K562 (cell line): ENCODE measurements at regions not wholly inside any gene's neighbourhood (a gene's known extent, or its start where the extent isn't known, plus 50 kb on each side); places are given as distances from the start of the nearest gene placed in this dataset.

ENCODE experiments used
- ATAC-seq: fragments of 200-7000 bp; cut with Tn5 transposase; 3 replicates; pipeline ENCODE4 v1.9.1; 2020; ENCODE audit warnings: moderate library complexity
- BruUV-seq: library from RNA; stranded (reverse); fragments of 400-500 nt; replicated peaks from 2 replicates; lab custom pipeline; 2021; lab: Mats Ljungman, UMichigan
- CTCF ChIA-PET: fragments of 300-600 bp; formaldehyde crosslinking; extraction: SDS; loops from one replicate; lab custom pipeline; 2021; ENCODE audit warnings: low intra/inter-chr PET ratio; lab: Yijun Ruan, JAX
- POLR2A ChIA-PET: fragments of 300-600, 350-650 bp; sonication (Branson Sonifier 250); formaldehyde crosslinking; extraction: SDS; loops from one replicate; lab custom pipeline; 2021; ENCODE audit warnings: antibody characterized with exemption, inconsistent platforms; lab: Yijun Ruan, JAX
- DNase-seq, 4 experiments: peaks; one replicate each; pipeline versions ENCODE4 v3.0.0 to v3.0.0-alpha.2; 2011 to 2018; ENCODE audit warnings: low spot score in 3 of 4, mixed read lengths in 3 of 4; ENCODE audit errors: extremely low read depth in 1 of 4
- FAIRE-seq: peaks from 2 replicates; lab custom pipeline; 2011; peaks lifted over from hg19 to GRCh38; lab: Jason Lieb, UNC
- H2AFZ ChIP-seq: 2 replicates; pipeline ENCODE4 v1.6.0; 2011; ENCODE audit warnings: low read depth, low read length, control low read depth, inconsistent platforms
- H3K27ac ChIP-seq: fragments of 200-600 bp; 3 replicates; pipeline ENCODE4 v1.8.0; 2011; ENCODE audit warnings: low read depth, mild to moderate bottlenecking, control low read depth, inconsistent platforms, low read length, moderate library complexity, mixed read lengths; ENCODE audit errors: extremely low read depth
- H3K27me3 ChIP-seq, 2 experiments: fragments of 300-600 bp in 1 of 2; 2 replicates in 1 of 2; 3 replicates in 1 of 2; pipeline versions ENCODE4 v1.6.0 to v1.8.0; 2011; ENCODE audit warnings: inconsistent platforms in 2 of 2, low read length in 2 of 2, mild to moderate bottlenecking in 1 of 2, mixed read lengths in 1 of 2, moderate library complexity in 1 of 2; ENCODE audit not compliant: control insufficient read depth in 2 of 2, insufficient read depth in 2 of 2
- H3K36me3 ChIP-seq: fragments of 300-600 bp; 3 replicates; pipeline ENCODE4 v1.8.0; 2011; ENCODE audit warnings: mild to moderate bottlenecking, low read length, inconsistent platforms; ENCODE audit not compliant: control insufficient read depth, insufficient read depth
- H3K4me1 ChIP-seq, 2 experiments: fragments of 200-600 bp in 1 of 2; replicated peaks in 1 of 2; 2 replicates in 1 of 2; 3 replicates in 1 of 2; pipeline versions ENCODE4 v1.5.1 to v1.8.0; 2011; ENCODE audit warnings: inconsistent platforms in 2 of 2, low read length in 2 of 2, mild to moderate bottlenecking in 1 of 2, mixed read lengths in 1 of 2, moderate library complexity in 1 of 2; ENCODE audit not compliant: control insufficient read depth in 2 of 2, insufficient read depth in 2 of 2
- H3K4me2 ChIP-seq: 2 replicates; pipeline ENCODE4 v1.6.1; 2011; ENCODE audit warnings: low read length, control low read depth, inconsistent platforms, mixed read lengths; ENCODE audit not compliant: insufficient read depth
- H3K4me3 ChIP-seq: fragments of 200-600 bp; sonication (generic), shearing (Covaris generic); 2 replicates; pipeline ENCODE4 v1.5.1; 2016; ENCODE audit warnings: control low read depth, inconsistent platforms
- H3K79me2 ChIP-seq: fragments of 200-600 bp; 3 replicates; pipeline ENCODE4 v1.8.0; 2011; ENCODE audit warnings: low read length, inconsistent platforms; ENCODE audit not compliant: control insufficient read depth, insufficient read depth
- H3K9ac ChIP-seq, 2 experiments: 2 replicates each; pipeline versions ENCODE4 v1.6.0 to v1.6.1; 2011; ENCODE audit warnings: low read depth in 2 of 2, low read length in 2 of 2, control low read depth in 1 of 2, inconsistent platforms in 1 of 2, mild to moderate bottlenecking in 1 of 2, mixed read lengths in 1 of 2; ENCODE audit not compliant: insufficient read depth in 1 of 2
- H3K9me1 ChIP-seq: one replicate; pipeline ENCODE4 v1.6.0; 2011; ENCODE audit warnings: inconsistent platforms, mild to moderate bottlenecking, low read length, moderate library complexity; ENCODE audit not compliant: control insufficient read depth, insufficient read depth
- H3K9me3 ChIP-seq: replicated peaks from 2 replicates; pipeline ENCODE4 v1.5.1; 2011; ENCODE audit warnings: low read depth, low read length, inconsistent platforms; ENCODE audit not compliant: control insufficient read depth, insufficient read depth
- H4K20me1 ChIP-seq: replicated peaks from 2 replicates; pipeline ENCODE4 v1.6.1; 2011; ENCODE audit warnings: low read length, inconsistent platforms, mixed read lengths; ENCODE audit not compliant: control insufficient read depth, insufficient read depth
- HDAC3 ChIP-seq: fragments of 450-650 bp; IDR thresholded peaks from 2 replicates; pipeline ENCODE4 v1.6.1; 2018; ENCODE audit warnings: borderline replicate concordance, mild to moderate bottlenecking, moderate library complexity; ENCODE audit not compliant: partially characterized antibody
- NUFIP1 ChIP-seq: fragments of 450-650 bp; IDR thresholded peaks from 2 replicates; pipeline ENCODE4 v1.6.1; 2018; ENCODE audit not compliant: partially characterized antibody
- RCOR1 ChIP-seq, 2 experiments: IDR thresholded peaks; 2 replicates each; pipeline ENCODE4 v1.6.1; 2012; ENCODE audit warnings: low read depth in 2 of 2, low read length in 2 of 2, borderline replicate concordance in 1 of 2, improper control_type of control experiment in 1 of 2
- SREBF1 ChIP-seq: fragments of 150-350 bp; IDR thresholded peaks from 2 replicates; pipeline ENCODE4 v1.6.1; 2014; ENCODE audit warnings: antibody characterized with exemption, low read depth, low read length, borderline replicate concordance
- U2AF2 ChIP-seq: fragments of 200-400 bp; formaldehyde crosslinking; optimal IDR thresholded peaks from 2 replicates; pipeline ENCODE3; 2017; ENCODE audit warnings: low read depth, mild to moderate bottlenecking, low read length
- ZNF311 ChIP-seq: fragments of 250-450 bp; sonication (Bioruptor Pico); IDR thresholded peaks from 2 replicates; pipeline ENCODE4 v1.4.0; 2020; ENCODE audit warnings: mild to moderate bottlenecking, moderate library complexity
- ZNF696 ChIP-seq: fragments of 250-450 bp; sonication (Bioruptor Pico); conservative IDR thresholded peaks from 2 replicates; pipeline ENCODE4 v1.4.0; 2020; ENCODE audit warnings: mild to moderate bottlenecking, moderate library complexity
- in situ Hi-C: fragments of 300-500 bp; cut with MboI; formaldehyde crosslinking; loops from 4 replicates; pipeline ENCODE4 v1.15.0; 2018; ENCODE audit warnings: inconsistent platforms, mixed read lengths
- intact Hi-C: fragments of 100-400 bp; cut with micrococcal nuclease; formaldehyde crosslinking; loops from 2 replicates; pipeline ENCODE4 v1.14.2; 2022
- TF ChIP-seq, protein P1 (sequence below): fragments of 200-600 bp; sonication (generic); IDR thresholded peaks from one replicate; pipeline ENCODE4 v1.6.1; 2012; ENCODE audit warnings: mild to moderate bottlenecking, low read depth, low read length, inconsistent platforms

DNA sequence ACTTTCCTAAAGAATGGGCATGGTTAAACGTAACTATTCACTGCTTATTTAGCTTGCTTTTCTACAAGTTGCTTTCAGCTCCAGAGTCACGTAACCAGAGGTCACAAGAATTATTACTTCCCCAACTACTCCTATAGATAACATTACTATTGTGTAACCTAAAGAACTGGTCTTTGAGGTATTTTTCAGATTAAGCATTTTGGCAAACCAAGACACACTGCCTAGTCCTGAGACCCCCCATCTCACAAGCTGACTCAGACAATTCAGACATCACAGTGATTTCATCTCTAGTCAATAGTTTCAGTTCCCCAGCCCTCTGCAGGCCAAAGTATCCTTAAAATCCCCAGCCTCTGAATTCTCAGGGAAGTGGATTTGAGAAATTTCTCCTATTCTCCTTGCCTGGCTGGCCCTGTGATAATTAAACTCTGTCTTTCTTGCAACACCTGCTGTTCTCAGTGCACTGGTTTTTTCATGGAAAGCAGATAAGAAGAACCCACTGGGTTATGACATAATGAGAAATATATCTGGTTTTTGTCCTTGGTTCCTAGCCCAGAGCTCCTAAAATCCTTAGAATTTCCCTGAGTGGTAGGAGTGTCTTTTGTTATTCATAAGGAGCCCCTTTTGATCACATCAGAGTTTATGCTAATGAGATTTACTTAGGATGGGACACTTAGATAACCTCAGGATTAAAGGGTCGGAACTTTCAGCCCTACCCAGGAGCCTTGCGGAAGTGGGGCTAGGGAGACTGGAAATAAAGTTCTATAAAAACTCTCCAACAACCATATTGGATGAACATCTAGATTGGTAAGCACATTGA is 1310.8 kb upstream of the CHAC2 start (continued):
- TF ChIP-seq NUFIP1: no peak
- TF ChIP-seq U2AF2: no peak
- no peak for TF ChIP-seq ZNF311 (CRISPR knock-in tag)
- TF ChIP-seq HDAC3: no peak
- TF ChIP-seq SREBF1: no peak
- no peak for TF ChIP-seq RCOR1 (IDR thresholded peaks at IDR 0.05; ENCODE audit: borderline replicate concordance in 1 of 2, low read depth in 2 of 2, low read length in 2 of 2)
- TF ChIP-seq ZNF696: no peak
- TF ChIP-seq, all 486 proteins: peak for 0

DNA sequence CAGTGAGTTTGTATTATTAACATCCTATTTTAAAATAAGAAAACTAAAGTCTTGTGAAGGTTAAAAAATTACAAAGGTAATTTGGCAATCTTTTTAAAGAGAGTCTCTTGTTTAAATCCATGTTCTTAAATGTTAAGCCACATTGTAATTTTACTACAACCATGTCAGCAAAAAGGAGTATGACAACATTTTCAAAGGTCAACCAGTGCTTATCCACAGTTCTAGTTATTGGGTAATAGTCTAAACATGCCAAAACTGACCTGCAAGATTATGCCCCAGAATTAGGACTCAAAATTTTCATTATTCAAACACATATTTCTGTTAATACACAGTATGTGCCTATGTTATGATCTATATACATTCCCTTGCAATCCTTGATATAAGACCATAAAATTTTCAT is 1312.6 kb upstream of the CHAC2 start:
- intact Hi-C loops: no loop called here
- FAIRE-seq: no peak
- no TSS peak for BruUV-seq
- Histone ChIP-seq H3K9me1 (no peaks in the 10 kb centered on the region), H3K27ac (no peak overlapping the region), H3K9ac (no peak overlapping the region), H4K20me1 (no peaks in the 10 kb centered on the region), H3K4me2 (no peak overlapping the region), H3K79me2 (no peaks in the 10 kb centered on the region), H3K27me3 (no peaks in the 10 kb centered on the region), H3K4me1 (no peaks in the 10 kb centered on the region), H2AFZ (no peak overlapping the region), H3K36me3 (no peaks in the 10 kb centered on the region), H3K9me3 (no peaks in the 10 kb centered on the region; the same call in 1 of the 2 replicates), H3K4me3 (no peak overlapping the region)
- DNase-seq: no peak
- POLR2A ChIA-PET: no interaction called here
- CTCF ChIA-PET: no interaction called here
- in situ Hi-C loops: no loop called here
- no peak for ATAC-seq
- TF ChIP-seq, protein P1, sequence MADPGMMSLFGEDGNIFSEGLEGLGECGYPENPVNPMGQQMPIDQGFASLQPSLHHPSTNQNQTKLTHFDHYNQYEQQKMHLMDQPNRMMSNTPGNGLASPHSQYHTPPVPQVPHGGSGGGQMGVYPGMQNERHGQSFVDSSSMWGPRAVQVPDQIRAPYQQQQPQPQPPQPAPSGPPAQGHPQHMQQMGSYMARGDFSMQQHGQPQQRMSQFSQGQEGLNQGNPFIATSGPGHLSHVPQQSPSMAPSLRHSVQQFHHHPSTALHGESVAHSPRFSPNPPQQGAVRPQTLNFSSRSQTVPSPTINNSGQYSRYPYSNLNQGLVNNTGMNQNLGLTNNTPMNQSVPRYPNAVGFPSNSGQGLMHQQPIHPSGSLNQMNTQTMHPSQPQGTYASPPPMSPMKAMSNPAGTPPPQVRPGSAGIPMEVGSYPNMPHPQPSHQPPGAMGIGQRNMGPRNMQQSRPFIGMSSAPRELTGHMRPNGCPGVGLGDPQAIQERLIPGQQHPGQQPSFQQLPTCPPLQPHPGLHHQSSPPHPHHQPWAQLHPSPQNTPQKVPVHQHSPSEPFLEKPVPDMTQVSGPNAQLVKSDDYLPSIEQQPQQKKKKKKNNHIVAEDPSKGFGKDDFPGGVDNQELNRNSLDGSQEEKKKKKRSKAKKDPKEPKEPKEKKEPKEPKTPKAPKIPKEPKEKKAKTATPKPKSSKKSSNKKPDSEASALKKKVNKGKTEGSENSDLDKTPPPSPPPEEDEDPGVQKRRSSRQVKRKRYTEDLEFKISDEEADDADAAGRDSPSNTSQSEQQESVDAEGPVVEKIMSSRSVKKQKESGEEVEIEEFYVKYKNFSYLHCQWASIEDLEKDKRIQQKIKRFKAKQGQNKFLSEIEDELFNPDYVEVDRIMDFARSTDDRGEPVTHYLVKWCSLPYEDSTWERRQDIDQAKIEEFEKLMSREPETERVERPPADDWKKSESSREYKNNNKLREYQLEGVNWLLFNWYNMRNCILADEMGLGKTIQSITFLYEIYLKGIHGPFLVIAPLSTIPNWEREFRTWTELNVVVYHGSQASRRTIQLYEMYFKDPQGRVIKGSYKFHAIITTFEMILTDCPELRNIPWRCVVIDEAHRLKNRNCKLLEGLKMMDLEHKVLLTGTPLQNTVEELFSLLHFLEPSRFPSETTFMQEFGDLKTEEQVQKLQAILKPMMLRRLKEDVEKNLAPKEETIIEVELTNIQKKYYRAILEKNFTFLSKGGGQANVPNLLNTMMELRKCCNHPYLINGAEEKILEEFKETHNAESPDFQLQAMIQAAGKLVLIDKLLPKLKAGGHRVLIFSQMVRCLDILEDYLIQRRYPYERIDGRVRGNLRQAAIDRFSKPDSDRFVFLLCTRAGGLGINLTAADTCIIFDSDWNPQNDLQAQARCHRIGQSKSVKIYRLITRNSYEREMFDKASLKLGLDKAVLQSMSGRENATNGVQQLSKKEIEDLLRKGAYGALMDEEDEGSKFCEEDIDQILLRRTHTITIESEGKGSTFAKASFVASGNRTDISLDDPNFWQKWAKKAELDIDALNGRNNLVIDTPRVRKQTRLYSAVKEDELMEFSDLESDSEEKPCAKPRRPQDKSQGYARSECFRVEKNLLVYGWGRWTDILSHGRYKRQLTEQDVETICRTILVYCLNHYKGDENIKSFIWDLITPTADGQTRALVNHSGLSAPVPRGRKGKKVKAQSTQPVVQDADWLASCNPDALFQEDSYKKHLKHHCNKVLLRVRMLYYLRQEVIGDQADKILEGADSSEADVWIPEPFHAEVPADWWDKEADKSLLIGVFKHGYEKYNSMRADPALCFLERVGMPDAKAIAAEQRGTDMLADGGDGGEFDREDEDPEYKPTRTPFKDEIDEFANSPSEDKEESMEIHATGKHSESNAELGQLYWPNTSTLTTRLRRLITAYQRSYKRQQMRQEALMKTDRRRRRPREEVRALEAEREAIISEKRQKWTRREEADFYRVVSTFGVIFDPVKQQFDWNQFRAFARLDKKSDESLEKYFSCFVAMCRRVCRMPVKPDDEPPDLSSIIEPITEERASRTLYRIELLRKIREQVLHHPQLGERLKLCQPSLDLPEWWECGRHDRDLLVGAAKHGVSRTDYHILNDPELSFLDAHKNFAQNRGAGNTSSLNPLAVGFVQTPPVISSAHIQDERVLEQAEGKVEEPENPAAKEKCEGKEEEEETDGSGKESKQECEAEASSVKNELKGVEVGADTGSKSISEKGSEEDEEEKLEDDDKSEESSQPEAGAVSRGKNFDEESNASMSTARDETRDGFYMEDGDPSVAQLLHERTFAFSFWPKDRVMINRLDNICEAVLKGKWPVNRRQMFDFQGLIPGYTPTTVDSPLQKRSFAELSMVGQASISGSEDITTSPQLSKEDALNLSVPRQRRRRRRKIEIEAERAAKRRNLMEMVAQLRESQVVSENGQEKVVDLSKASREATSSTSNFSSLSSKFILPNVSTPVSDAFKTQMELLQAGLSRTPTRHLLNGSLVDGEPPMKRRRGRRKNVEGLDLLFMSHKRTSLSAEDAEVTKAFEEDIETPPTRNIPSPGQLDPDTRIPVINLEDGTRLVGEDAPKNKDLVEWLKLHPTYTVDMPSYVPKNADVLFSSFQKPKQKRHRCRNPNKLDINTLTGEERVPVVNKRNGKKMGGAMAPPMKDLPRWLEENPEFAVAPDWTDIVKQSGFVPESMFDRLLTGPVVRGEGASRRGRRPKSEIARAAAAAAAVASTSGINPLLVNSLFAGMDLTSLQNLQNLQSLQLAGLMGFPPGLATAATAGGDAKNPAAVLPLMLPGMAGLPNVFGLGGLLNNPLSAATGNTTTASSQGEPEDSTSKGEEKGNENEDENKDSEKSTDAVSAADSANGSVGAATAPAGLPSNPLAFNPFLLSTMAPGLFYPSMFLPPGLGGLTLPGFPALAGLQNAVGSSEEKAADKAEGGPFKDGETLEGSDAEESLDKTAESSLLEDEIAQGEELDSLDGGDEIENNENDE: no peak
